GM19468 (cell line): ENCODE measurements at regions not wholly inside any gene's neighbourhood (a gene's known extent, or its start where the extent isn't known, plus 50 kb on each side); places are given as distances from the start of the nearest gene placed in this dataset.

Experiments used
- ATAC-seq: cut with Tn5 transposase; IDR thresholded peaks from one replicate; pipeline ENCODE4 v1.9.1; 2021; ENCODE audit warnings: mild to moderate bottlenecking, moderate library complexity, moderate number of reproducible peaks; ENCODE audit not compliant: unreplicated experiment; ENCODE audit errors: extremely low read depth

- ATAC-seq, result no peak
Observed at GRCh38 chr18:28574175-28574574, 397.2 kb upstream of the CDH2 start.

DNA sequence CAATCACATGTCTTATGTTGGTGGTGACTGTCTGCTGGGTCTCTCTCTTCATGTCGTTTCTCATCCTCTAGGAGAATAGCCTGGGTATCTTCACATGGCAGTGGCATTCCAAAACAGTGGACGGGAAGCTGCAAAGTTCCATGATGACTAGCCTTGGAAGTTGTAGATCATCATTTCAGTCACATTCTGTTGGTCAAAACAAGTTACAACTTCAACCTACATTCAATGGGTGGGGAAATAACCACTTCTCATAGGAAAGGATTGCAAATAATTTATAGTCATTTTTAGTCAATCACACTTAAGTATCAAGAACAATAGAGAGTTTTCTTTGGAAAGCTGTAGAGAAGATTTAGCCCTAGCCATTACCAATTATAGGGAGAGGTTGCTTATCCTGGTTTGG, 395.0 kb upstream of the CDH2 start:
- ATAC-seq, result no peak

DNA sequence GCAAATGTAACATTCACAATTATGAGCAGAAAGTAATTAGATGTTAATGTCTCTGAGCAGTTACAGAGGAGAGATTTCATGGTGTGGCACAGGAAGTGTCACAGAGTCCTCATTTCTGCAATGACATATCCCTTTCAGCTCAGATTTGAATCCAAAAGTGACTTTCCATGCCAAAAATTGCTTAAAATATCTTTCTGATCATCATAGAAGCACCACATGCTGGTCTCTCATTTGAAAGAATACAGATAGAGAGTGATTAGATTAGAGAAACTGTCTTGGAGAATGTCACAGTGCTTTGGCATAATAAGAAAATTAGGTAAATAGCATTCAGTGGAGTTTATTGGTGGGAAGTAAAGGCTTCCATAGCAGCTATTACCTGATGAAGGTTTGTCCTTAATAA, 383.4 kb upstream of the CDH2 start:
- no peak for ATAC-seq

DNA sequence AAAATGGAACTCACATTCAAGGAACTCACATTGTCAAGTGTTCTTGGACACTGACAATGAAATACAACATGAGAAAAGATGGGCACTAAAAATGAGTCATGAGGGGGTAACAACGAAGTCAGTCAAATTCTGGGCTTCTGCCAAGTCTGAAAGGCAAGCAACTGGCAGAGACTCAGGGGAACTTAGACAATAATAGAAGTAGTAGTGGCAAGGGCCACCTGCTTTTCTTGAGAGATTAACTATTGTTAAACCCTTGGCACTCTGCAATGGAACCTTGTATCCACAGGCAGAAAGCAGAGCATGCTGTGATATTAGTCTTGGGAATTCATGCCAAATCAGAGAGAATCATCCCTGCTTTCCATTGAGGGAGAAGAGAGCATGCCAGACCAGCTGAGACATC, 382.6 kb upstream of the CDH2 start:
- ATAC-seq, result no peak

GRCh38 chr18:28541934-28542333, 365.0 kb upstream of the CDH2 start:
- no peak for ATAC-seq

GRCh38 chr18:28541276-28541930, 364.5 kb upstream of the CDH2 start:
- ATAC-seq, result no peak

- ATAC-seq, result no peak
Observed at GRCh38 chr18:28529644-28530043, 352.7 kb upstream of the CDH2 start.

DNA sequence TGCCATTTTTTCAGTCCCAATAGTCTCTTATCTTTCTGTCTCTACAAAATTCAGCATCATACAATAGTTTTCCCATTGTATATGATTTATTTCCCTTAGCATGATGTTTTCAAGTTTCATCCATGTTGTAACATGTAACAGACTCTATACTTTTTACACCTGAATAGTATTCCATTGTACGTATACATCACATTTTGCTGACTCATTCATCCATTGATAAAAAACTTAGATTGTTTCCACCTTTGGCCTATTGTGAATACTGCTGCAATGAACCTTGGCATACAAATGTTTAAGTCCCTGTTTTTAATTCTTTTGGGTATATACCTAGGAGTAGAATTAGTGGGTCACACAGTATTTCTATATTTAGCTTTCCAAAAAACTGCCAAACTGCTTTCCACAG, 349.3 kb upstream of the CDH2 start:
- ATAC-seq, result no peak

DNA sequence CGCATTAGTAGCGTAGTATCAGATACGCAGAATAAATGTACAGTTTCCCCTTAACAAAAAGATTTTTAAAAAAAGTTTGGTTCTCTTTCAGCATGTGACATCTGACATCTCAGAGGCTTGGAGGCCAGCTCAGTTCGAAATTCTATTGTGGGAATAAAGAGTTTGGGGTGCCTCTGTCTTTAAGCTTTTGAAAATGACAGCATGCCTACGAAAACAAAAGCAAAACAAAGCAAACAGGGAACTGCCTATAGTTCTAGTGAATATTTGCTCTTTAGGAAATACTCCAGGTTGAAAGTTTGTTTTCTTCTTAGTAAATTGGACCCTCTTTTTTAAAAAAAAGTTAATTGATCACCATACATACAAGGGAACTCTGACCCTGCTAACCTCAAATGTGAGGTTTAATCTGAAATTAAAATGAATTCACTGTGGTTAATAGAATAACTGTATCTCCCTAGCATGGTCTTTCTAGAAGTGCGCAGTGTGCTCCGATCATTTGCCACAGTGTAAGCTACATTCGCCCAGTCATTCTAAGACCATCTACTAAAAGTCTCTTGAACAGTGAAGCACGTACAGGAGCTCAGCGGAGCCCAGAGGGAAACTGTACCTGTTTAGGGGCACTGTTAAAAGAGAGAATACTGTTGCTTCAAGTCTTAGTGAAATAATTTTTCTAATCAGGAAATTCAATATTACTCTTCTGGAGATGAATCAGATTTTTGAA, 347.0 kb upstream of the CDH2 start:
- ATAC-seq, result no peak

GRCh38 chr18:28522236-28522635, 345.3 kb upstream of the CDH2 start:
- no peak for ATAC-seq

GRCh38 chr18:28519997-28520396, 343.1 kb upstream of the CDH2 start:
- ATAC-seq, result no peak

GRCh38 chr18:28514699-28515098, 337.8 kb upstream of the CDH2 start:
- no peak for ATAC-seq

DNA sequence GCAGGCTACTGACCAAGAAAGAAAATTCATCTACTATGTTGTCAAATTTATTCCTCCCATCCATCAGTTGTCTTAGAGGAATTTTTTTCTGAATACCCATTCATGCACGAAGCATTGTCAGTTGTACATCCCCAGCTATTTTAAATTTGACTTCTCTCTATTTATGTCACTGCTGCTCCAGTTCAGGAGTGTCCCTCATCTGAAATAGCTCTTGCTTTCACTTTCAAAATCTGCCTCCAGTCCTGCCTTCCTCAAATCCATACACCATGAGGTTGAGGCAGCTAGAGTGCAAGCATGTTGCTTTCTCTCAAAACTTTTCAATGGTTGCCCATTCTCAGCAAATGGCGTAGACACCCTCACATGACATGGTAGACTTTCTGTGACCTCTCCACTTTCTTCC, 335.4 kb upstream of the CDH2 start:
- ATAC-seq, result no peak

DNA sequence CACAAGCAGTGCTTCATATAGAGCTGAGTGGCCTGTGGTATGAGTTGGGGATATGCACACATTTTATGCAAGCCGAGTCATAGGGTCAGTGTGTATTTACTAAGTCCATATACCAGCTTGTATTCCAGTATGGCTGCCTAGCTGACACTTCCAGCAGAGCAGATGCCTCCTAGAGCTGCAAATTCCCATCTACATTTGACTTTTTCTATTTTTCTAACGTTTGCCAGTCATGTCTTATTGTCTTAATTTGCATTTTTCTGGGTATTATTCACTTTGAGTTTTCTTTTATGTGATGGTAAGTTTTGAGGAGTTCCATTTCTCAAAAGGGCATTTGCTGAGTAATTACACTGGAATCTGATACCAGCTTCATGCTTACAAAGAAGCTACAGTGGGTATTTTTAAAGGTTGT, 334.5 kb upstream of the CDH2 start:
- no peak for ATAC-seq

GRCh38 chr18:28510210-28510609, 333.3 kb upstream of the CDH2 start:
- ATAC-seq, result no peak

DNA sequence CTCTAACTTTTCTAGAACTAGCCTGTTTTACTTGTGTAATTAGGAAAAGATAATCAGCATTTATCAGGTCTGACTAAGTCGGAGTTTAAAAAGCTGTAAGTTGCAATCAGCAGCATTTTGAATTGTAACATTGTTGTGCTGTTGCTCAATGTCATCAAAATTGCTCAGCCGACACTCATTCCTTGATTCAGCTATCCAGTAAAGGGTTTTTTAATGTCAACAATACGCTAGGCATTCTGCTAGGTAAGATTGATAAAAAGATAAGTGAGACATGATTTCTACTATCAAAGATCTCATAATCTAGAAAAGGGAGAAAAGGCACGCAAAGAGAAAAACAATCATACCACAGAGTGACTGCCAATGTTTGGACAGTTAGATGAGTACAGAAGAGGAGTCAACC, 327.1 kb upstream of the CDH2 start:
- no peak for ATAC-seq

GRCh38 chr18:28494151-28494550, 317.2 kb upstream of the CDH2 start:
- no peak for ATAC-seq

DNA sequence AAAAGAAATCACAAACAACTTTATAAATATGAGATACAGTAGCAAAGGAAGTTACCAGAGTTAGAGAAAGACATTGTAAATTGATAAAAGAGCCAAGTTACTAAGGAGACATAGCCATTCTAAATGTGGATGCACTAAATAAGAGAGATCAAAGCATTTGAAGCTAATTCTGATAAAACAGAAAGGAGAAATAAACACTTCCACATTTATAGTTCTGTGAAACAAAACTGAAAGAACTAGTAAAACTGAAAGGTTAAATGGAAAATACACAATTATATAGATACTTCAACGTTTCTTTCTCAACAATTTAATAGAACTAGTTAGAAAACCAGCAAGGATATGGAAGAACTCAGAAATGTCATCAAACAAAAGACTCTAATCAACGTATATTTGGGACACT, 309.0 kb upstream of the CDH2 start:
- ATAC-seq, result no peak

DNA sequence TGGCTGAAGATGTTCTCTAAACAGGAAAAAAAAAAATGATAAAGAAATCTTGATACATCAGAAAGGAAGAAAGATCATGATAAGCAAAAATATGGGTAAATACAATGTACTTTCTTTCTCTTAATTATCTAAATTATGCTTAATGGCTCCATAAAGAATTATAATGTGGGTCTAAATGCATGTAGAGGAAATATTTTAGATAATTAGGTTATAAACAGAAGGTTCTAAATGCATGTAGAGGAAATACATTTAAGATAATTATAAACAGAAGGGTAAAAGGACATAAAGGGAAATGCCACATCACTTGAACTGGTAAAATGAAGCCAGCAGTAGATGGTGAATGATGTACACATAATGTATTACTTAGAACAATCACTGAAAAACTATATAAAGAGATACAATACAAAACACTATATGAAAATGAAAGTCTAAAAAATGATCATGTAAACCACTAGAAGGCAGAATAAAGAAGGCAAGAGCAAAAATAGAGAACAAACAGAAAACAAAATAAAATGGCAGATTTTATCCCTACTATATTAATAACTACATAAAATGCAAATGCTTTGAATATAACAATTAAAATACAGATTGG, 308.4 kb upstream of the CDH2 start:
- no peak for ATAC-seq

GRCh38 chr18:28478531-28478930, 301.6 kb upstream of the CDH2 start:
- no peak for ATAC-seq

GRCh38 chr18:28476302-28476701, 299.4 kb upstream of the CDH2 start:
- no peak for ATAC-seq

- ATAC-seq, result no peak
Observed at GRCh38 chr18:28469946-28470345, 293.0 kb upstream of the CDH2 start.
